Uterus (tissue), 2 donors: ENCODE measurements at regions not wholly inside any gene's neighbourhood (a gene's known extent, or its start where the extent isn't known, plus 50 kb on each side); places are given as distances from the start of the nearest gene placed in this dataset.

Experiments used
- CTCF ChIP-seq, 4 experiments: fragments of 200-600 bp in 2 of 4; fragments of 450-650 bp in 2 of 4; sonication (generic) in 2 of 4; IDR thresholded peaks; one replicate each; pipeline ENCODE4 v1.5.1; 2016 to 2019; ENCODE audit warnings: antibody characterized with exemption in 4 of 4, mild to moderate bottlenecking in 2 of 4, moderate library complexity in 1 of 4
- POLR2A ChIP-seq, 2 donors: fragments of 450-650 bp; IDR thresholded peaks; one replicate each; pipeline ENCODE4 v1.6.1; 2016; ENCODE audit warnings: antibody characterized with exemption in 2 of 2, mild to moderate bottlenecking in 1 of 2, moderate library complexity in 1 of 2

DNA sequence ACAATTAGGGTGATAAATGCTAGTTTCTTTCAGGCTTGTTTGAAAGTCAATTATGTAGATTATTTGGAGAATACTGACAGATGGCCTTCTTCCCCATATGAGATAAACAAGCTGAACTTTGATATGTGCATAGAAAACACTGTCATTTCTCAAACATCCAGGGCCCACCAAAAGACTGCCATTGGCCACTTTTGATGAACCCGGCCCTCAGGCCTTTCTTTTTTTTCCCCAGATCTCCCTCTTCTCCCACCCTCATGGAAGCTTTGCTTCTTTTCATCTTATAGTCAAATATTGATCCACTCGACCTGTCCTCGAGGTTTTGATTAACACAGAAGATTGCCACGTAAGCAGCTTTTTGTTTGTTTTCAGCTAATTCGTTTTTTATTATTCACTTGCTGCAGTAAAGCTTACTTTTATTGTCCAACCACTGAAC is 377.4 kb downstream of the SMARCA1 start:
- TF ChIP-seq CTCF (IDR thresholded peaks at IDR 0.05) (no peak), POLR2A (IDR thresholded peaks at IDR 0.05) (no peak)
